ENCODE measurements at regions not wholly inside any gene's neighbourhood (a gene's known extent, or its start where the extent isn't known, plus 50 kb on each side); places are given as distances from the start of the nearest gene placed in this dataset.
"Not testable (repeated sequence)": the region's sequence is repeated elsewhere in the genome, so short reads cannot be mapped to it uniquely, and the experiment has no call there.

- Histone ChIP-seq H3K36me3 (no peaks in the 10 kb centered on the region), H3K27ac (no peak overlapping the region), H3K4me3 (no peak overlapping the region), H3K27me3 (no peaks in the 10 kb centered on the region), H3K9me3 (no peaks in the 10 kb centered on the region), H3K4me1 (no peaks in the 10 kb centered on the region)
- intact Hi-C loops (cut with DNase I; ENCODE audit: low total_unique reads) (no loop called here), in situ Hi-C loops (cut with MboI; ENCODE audit: low sequenced_read_pairs in 4 of 4) (no loop called here)
- ATAC-seq (no peak), DNase-seq (no peak)
- TF ChIP-seq CTCF (IDR thresholded peaks at IDR 0.05 in 4 of 5, conservative IDR thresholded peaks at IDR 0.05 in 1 of 5) (no peak), POLR2A (IDR thresholded peaks at IDR 0.05) (no peak)
These were observed 975.1 kb downstream of the AACS start for GRCh38 chr12:126040307-126040706.

- DNase-seq (no peak), ATAC-seq (no peak)
- Histone ChIP-seq H3K27me3 (no peaks in the 10 kb centered on the region), H3K27ac (no peak overlapping the region), H3K4me1 (no peaks in the 10 kb centered on the region), H3K9me3 (no peaks in the 10 kb centered on the region), H3K36me3 (no peaks in the 10 kb centered on the region), H3K4me3 (no peak overlapping the region)
- intact Hi-C loops (cut with DNase I; ENCODE audit: low total_unique reads), result no loop called here
- in situ Hi-C loops (cut with MboI; ENCODE audit: low sequenced_read_pairs in 4 of 4), result no loop called here
- no peak for TF ChIP-seq CTCF (IDR thresholded peaks at IDR 0.05 in 4 of 5, conservative IDR thresholded peaks at IDR 0.05 in 1 of 5)
These were observed 977.1 kb downstream of the AACS start for GRCh38 chr12:126042286-126042685.

- H3K4me1 ChIP-seq; H3K27me3 ChIP-seq; intact Hi-C loops (cut with DNase I; ENCODE audit: low total_unique reads); H3K36me3 ChIP-seq; DNase-seq; H3K4me3 ChIP-seq; ATAC-seq; in situ Hi-C loops (cut with MboI; ENCODE audit: low sequenced_read_pairs in 4 of 4); H3K9me3 ChIP-seq; H3K27ac ChIP-seq: not testable (repeated sequence)
These were observed 984.3 kb downstream of the AACS start for GRCh38 chr12:126049501-126049900.

- Histone ChIP-seq H3K4me3 (no peak overlapping the region), H3K9me3 (no peaks in the 10 kb centered on the region), H3K4me1 (no peaks in the 10 kb centered on the region), H3K27me3 (no peaks in the 10 kb centered on the region), H3K36me3 (no peaks in the 10 kb centered on the region), H3K27ac (no peak overlapping the region)
- in situ Hi-C loops (cut with MboI; ENCODE audit: low sequenced_read_pairs in 4 of 4) (no loop called here), intact Hi-C loops (cut with DNase I; ENCODE audit: low total_unique reads) (no loop called here)
- ATAC-seq (no peak), DNase-seq (no peak)
- no peak for TF ChIP-seq CTCF (IDR thresholded peaks at IDR 0.05 in 4 of 5, conservative IDR thresholded peaks at IDR 0.05 in 1 of 5)
- TF ChIP-seq POLR2A (IDR thresholded peaks at IDR 0.05), result no peak
These were observed 986.4 kb downstream of the AACS start for GRCh38 chr12:126051611-126052107.

GRCh38 chr12:126055521-126055920, 990.3 kb downstream of the AACS start:
- no peak overlapping the region for H3K27ac ChIP-seq
- H3K4me1 ChIP-seq, result no peaks in the 10 kb centered on the region
- no peaks in the 10 kb centered on the region for H3K27me3 ChIP-seq
- TF ChIP-seq POLR2A (IDR thresholded peaks at IDR 0.05) (no peak), CTCF (IDR thresholded peaks at IDR 0.05 in 4 of 5, conservative IDR thresholded peaks at IDR 0.05 in 1 of 5) (no peak)
- H3K4me3 ChIP-seq, result no peak overlapping the region
- ATAC-seq, result no peak
- no peak for DNase-seq
- no peaks in the 10 kb centered on the region for H3K9me3 ChIP-seq
- intact Hi-C loops (cut with DNase I; ENCODE audit: low total_unique reads) (no loop called here), in situ Hi-C loops (cut with MboI; ENCODE audit: low sequenced_read_pairs in 4 of 4) (no loop called here)
- H3K36me3 ChIP-seq, result no peaks in the 10 kb centered on the region

Measured in gastrocnemius medialis (tissue), 4 donors.